Thyroid gland (tissue), 4 donors: ENCODE measurements at regions not wholly inside any gene's neighbourhood (a gene's known extent, or its start where the extent isn't known, plus 50 kb on each side); places are given as distances from the start of the nearest gene placed in this dataset.
"Not testable (repeated sequence)": the region's sequence is repeated elsewhere in the genome, so short reads cannot be mapped to it uniquely, and the experiment has no call there.

Experiments
- DNase-seq, 2 donors: peaks; one replicate each; pipeline ENCODE4 v3.0.0-alpha.2; 2019
- H3K27ac ChIP-seq, 3 donors: fragments of 200-600 bp; sonication (generic); 1 replicate in 2 of 3; 2 replicates in 1 of 3; pipeline ENCODE4 v1.5.1; 2016 to 2019; ENCODE audit warnings: mild to moderate bottlenecking in 1 of 3, moderate library complexity in 1 of 3
- H3K27me3 ChIP-seq: fragments of 200-600 bp; sonication (generic); one replicate; pipeline ENCODE4 v1.5.1; 2019
- H3K36me3 ChIP-seq, 2 donors: fragments of 200-600 bp; sonication (generic); one replicate each; pipeline ENCODE4 v1.5.1; 2016 to 2019
- H3K4me1 ChIP-seq, 2 donors: fragments of 200-600 bp; sonication (generic); one replicate each; pipeline ENCODE4 v1.5.1; 2017 to 2019
- H3K4me3 ChIP-seq, 3 donors: fragments of 200-600 bp; sonication (generic); replicated peaks in 1 of 3; 1 replicate in 2 of 3; 2 replicates in 1 of 3; pipeline ENCODE4 v1.5.1; 2016; ENCODE audit warnings: mild to moderate bottlenecking in 1 of 3
- H3K9me3 ChIP-seq: fragments of 200-600 bp; sonication (generic); one replicate; pipeline ENCODE4 v1.5.1; 2017
- POLR2A ChIP-seq, 2 donors: fragments of 450-650 bp; IDR thresholded peaks; one replicate each; pipeline ENCODE4 v1.6.1; 2017; ENCODE audit warnings: antibody characterized with exemption in 2 of 2, mild to moderate bottlenecking in 2 of 2, moderate library complexity in 1 of 2
- WGBS, 2 donors: methylation state at CpG; one replicate each; pipeline ENCODE4 v1.1.5; 2017; 5-methylcytosine and 5-hydroxymethylcytosine counted together
- intact Hi-C: fragments of 100-400 bp; cut with DNase I; formaldehyde crosslinking; loops from one replicate; pipeline ENCODE4 v1.15.1; 2023
- TF ChIP-seq, protein P1 (sequence below), 6 experiments: fragments of 200-600 bp in 3 of 6; fragments of 450-650 bp in 3 of 6; sonication (generic) in 3 of 6; IDR thresholded peaks; one replicate each; pipeline ENCODE4 v1.5.1; 2016 to 2019; ENCODE audit warnings: antibody characterized with exemption in 6 of 6, mild to moderate bottlenecking in 2 of 6, inconsistent platforms in 1 of 6, moderate library complexity in 1 of 6

DNA sequence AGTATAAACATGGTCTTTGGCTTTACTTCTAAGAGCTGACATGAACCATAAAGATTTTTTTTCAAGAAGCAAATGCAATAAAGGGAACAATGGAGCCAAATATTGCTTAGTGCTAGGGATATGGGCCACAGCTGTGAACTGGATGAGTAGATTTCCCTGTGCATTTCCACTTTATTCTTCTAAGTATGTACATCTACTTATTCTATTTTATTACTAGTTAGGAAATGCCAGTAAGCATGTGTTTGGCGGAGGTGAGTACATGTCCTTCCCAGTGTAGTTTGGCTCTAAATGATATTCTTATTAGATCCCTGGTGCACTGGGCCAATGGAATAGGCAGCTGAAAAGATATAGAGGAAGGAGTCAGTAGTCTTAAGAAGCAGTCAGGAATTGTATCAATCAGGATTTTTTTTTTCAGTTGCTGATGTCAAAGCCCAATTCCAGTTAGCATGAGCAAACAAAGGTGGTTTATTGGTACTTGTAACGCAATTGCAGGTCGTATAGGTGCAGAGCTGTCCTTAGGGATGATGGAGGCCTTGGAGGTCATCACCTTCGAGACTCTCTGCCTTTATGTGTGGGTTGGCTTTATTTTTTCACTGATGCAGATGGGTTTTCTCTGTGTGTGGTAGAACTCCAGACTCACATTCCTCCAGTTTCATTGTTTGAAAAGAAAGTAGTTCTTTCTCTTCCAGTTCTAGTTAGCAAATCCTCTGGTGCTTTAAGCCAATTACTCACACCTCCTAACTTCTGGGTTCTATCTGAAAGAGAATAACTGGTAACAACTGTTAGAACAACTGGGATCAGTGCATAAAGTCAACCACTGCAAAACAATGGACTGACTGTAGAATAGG, 139.0 kb upstream of the LRIG3 start:
- no peak overlapping the region for H3K4me3 ChIP-seq
- no peaks in the 10 kb centered on the region for H3K4me1 ChIP-seq
- no peak overlapping the region for H3K27ac ChIP-seq
- intact Hi-C loops: no loop called here
- no peak for DNase-seq
- no peaks in the 10 kb centered on the region for H3K36me3 ChIP-seq
- TF ChIP-seq, protein P1, sequence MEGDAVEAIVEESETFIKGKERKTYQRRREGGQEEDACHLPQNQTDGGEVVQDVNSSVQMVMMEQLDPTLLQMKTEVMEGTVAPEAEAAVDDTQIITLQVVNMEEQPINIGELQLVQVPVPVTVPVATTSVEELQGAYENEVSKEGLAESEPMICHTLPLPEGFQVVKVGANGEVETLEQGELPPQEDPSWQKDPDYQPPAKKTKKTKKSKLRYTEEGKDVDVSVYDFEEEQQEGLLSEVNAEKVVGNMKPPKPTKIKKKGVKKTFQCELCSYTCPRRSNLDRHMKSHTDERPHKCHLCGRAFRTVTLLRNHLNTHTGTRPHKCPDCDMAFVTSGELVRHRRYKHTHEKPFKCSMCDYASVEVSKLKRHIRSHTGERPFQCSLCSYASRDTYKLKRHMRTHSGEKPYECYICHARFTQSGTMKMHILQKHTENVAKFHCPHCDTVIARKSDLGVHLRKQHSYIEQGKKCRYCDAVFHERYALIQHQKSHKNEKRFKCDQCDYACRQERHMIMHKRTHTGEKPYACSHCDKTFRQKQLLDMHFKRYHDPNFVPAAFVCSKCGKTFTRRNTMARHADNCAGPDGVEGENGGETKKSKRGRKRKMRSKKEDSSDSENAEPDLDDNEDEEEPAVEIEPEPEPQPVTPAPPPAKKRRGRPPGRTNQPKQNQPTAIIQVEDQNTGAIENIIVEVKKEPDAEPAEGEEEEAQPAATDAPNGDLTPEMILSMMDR (IDR thresholded peaks at IDR 0.05): no peak
- TF ChIP-seq POLR2A (IDR thresholded peaks at IDR 0.05): no peak
- no peaks in the 10 kb centered on the region for H3K9me3 ChIP-seq
- H3K27me3 ChIP-seq: no peaks in the 10 kb centered on the region
- WGBS, 2 donors: 95 to 99% methylated on average over 4 of the region's 4 CpGs

DNA sequence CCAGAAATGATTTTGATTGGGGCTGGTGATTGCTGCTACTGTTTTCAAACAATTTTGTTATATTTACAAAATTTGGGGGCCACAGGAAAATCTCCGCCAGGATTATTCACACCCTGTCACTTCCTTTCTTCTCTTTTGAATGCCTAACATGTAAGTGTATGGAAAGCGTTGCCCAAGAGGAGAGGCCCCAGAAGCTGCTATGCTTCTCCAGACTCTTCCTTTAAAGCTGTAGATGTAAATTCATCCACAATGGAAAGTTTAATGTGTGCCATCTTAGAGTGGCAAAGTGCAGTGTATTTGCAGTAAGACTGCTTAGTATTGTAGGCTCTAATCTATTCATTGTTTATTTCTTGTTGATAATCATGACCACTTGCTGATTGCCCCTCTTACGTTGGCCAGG, 136.7 kb upstream of the LRIG3 start:
- Histone ChIP-seq H3K36me3 (no peaks in the 10 kb centered on the region), H3K9me3 (no peaks in the 10 kb centered on the region), H3K27me3 (no peaks in the 10 kb centered on the region), H3K27ac (no peak overlapping the region), H3K4me1 (no peaks in the 10 kb centered on the region), H3K4me3 (no peak overlapping the region)
- TF ChIP-seq POLR2A (IDR thresholded peaks at IDR 0.05): no peak
- TF ChIP-seq, protein P1 (IDR thresholded peaks at IDR 0.05): no peak
- intact Hi-C loops: no loop called here
- 96% methylated on average over 3 of the region's 3 CpGs for WGBS, 2 donors
- no peak for DNase-seq

DNA sequence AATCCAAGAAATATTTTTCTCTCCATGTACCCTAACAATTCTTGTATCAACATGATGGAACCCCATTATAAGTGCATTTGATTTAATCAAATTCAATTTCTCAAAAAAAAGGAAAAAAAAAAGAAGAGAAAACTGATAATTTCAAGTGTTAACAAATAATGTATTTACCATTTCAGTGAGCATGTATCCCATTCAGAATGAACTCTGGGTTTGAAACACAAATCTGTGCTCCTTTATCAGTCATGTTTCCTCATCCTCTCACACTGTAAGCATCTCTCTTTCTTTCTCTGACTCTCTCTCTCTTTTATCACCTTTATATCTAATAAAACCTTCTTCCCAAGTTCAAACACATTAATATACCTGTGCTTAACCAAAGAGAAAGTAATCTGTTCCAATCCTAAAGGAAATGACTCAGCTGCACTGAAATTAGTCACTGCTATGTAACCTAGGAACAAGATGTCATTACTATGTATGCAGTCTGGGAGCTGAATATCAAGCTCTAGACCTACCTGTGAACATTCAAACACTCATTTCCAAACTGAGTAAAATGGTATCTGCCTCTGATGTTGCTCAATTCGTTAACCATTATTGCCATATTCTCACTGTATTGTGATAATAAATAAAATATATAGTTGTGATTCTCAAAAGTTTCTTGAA, 135.0 kb upstream of the LRIG3 start:
- TF ChIP-seq, protein P1 (IDR thresholded peaks at IDR 0.05): no peak
- no peak for TF ChIP-seq POLR2A (IDR thresholded peaks at IDR 0.05)
- DNase-seq: no peak
- no peak overlapping the region for H3K27ac ChIP-seq
- WGBS, 2 donors: 0 to 55% methylated on average over 1 of the region's 1 CpG
- H3K9me3 ChIP-seq: no peaks in the 10 kb centered on the region
- H3K4me1 ChIP-seq: no peaks in the 10 kb centered on the region
- intact Hi-C loops: no loop called here
- H3K27me3 ChIP-seq: no peaks in the 10 kb centered on the region
- no peaks in the 10 kb centered on the region for H3K36me3 ChIP-seq
- H3K4me3 ChIP-seq: no peak overlapping the region

DNA sequence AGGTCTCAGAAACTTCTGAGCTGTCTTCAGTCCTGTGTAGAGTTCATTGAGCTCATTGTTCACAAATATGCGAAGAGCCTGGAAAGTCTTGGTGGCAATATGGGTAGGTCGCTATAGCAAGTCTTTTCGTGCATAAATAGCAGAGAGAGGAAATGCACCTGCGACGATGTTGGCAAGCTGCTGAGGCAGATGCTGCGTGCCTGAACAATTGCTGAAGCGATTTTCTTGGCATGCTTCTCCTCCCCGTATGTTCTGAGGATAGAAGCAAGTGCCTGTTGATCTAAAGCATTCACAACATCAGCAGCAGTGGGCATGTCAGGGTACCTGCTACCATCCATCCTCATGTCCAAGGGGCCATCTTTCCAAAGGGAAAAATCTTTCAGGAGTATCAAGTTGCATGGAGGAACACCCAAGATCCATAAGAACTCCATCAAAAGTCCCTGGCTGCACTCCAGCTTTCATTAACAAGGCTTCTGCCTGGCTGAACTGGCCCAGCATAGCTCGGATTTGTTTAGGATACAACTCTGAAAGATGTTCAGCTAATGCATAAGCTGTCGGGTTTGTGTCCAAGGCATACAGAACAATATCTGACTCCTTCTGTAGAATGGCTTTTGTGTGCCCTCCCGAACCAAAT, 133.1 kb upstream of the LRIG3 start:
- H3K27ac ChIP-seq, H3K36me3 ChIP-seq, H3K9me3 ChIP-seq, intact Hi-C loops, H3K4me3 ChIP-seq, H3K4me1 ChIP-seq, H3K27me3 ChIP-seq, DNase-seq: not testable (repeated sequence)
- WGBS, 2 donors: 78 to 80% methylated on average over 11 of the region's 11 CpGs

DNA sequence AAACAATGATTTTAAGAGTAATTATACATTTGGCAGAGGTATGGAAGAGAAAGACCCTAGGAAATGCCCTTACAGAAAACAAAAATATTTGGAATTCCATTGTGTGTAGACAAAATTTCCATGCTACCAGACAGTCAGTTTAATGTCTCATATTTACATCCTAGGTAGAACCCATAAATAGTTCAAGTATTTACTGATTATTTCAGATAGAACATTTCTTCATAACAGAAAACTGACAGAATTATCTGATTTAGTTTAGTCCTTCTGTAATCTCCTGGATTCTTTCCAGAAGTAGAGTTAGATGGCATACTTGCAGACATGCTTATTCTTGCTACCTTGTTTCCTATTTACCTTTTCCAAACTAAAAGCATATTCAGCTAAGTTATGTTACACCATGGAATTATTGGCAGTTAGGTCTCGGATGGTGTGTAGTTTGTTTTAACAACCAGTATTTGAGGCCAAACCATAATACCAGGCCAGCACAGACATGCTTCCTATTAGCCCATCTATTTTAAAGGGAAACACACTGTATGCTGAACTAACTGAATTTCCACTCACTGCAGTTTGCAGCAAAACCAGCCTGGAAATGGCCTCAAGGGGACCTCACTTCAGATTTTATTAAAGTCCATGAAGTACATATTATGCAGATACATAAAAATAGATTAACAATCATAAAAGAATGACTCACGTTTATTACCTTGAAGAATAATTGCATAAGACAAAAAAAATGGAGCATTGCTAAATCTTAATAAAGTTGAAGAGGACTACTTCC, 126.6 kb upstream of the LRIG3 start:
- Histone ChIP-seq H3K27me3 (no peaks in the 10 kb centered on the region), H3K9me3 (no peaks in the 10 kb centered on the region), H3K36me3 (no peaks in the 10 kb centered on the region), H3K4me3 (no peak overlapping the region), H3K4me1 (peaks cover 0 to 3% of the 10 kb centered on the region in 2 donors), H3K27ac (no peak overlapping the region)
- no peak for DNase-seq
- WGBS, 2 donors: 72 to 79% methylated on average over 2 of the region's 2 CpGs
- intact Hi-C loops: no loop called here
- no peak for TF ChIP-seq POLR2A (IDR thresholded peaks at IDR 0.05)
- TF ChIP-seq, protein P1 (IDR thresholded peaks at IDR 0.05): no peak
